ENCODE measurements at regions not wholly inside any gene's neighbourhood (a gene's known extent, or its start where the extent isn't known, plus 50 kb on each side); places are given as distances from the start of the nearest gene placed in this dataset.
"Not testable (repeated sequence)": the region's sequence is repeated elsewhere in the genome, so short reads cannot be mapped to it uniquely, and the experiment has no call there.

- CTCF ChIA-PET = no interaction called here
Measured at GRCh38 chr9:65444943-65445342, 159.9 kb upstream of the FOXD4L5 start.

GRCh38 chr9:65442116-65442515, 157.1 kb upstream of the FOXD4L5 start:
- H3K9ac ChIP-seq (ENCODE audit: control insufficient read depth, insufficient read depth, low read length); DNase-seq (ENCODE audit: low read depth, low spot score); intact Hi-C loops (cut with micrococcal nuclease; ENCODE audit: unreplicated experiment); CTCF ChIA-PET; H3K79me2 ChIP-seq (ENCODE audit: control insufficient read depth, insufficient read depth, low read length); H3K27me3 ChIP-seq (replicated peaks in 1 of 2; ENCODE audit: control insufficient read depth in 2 of 2, insufficient read depth in 2 of 2, low read length in 1 of 2); POLR2A ChIA-PET; H3K27ac ChIP-seq (ENCODE audit: control insufficient read depth, insufficient read depth); RAD21 ChIA-PET (ENCODE audit: unreplicated experiment); FAIRE-seq; H3K4me2 ChIP-seq (ENCODE audit: control insufficient read depth, insufficient read depth); H3K9me3 ChIP-seq (replicated peaks; ENCODE audit: control insufficient read depth, insufficient read depth, low read length); H3K4me3 ChIP-seq; in situ Hi-C loops (cut with MboI); SMC1A ChIA-PET (ENCODE audit: uncharacterized antibody, unreplicated experiment); H4K20me1 ChIP-seq (ENCODE audit: control insufficient read depth, insufficient read depth); H2AFZ ChIP-seq (ENCODE audit: control insufficient read depth, low read depth, low read length); BruUV-seq (replicated peaks); H3K36me3 ChIP-seq (ENCODE audit: control insufficient read depth in 2 of 2, insufficient read depth in 2 of 2, low read length in 1 of 2); ATAC-seq; H3K4me1 ChIP-seq (ENCODE audit: control insufficient read depth, insufficient read depth, low read length): not testable (repeated sequence)
- WGBS (ENCODE audit: insufficient coverage, insufficient replicate concordance, low lambda C conversion rate, missing lambda C conversion rate) = 65% methylated on average over 10 of the region's 12 CpGs

More at GRCh38 chr9:65444943-65445342, 159.9 kb upstream of the FOXD4L5 start:
- H3K36me3 ChIP-seq (ENCODE audit: control insufficient read depth in 2 of 2, insufficient read depth in 2 of 2, low read length in 1 of 2) = no peaks in the 10 kb centered on the region
- H3K27ac ChIP-seq (ENCODE audit: control insufficient read depth, insufficient read depth) = no peak overlapping the region
- no peaks in the 10 kb centered on the region for H3K27me3 ChIP-seq (replicated peaks in 1 of 2; ENCODE audit: control insufficient read depth in 2 of 2, insufficient read depth in 2 of 2, low read length in 1 of 2)
- no peak overlapping the region for H2AFZ ChIP-seq (ENCODE audit: control insufficient read depth, low read depth, low read length)
- DNase-seq (ENCODE audit: low read depth, low spot score) = no peak
- H3K4me3 ChIP-seq = no peak overlapping the region
- H3K79me2 ChIP-seq (ENCODE audit: control insufficient read depth, insufficient read depth, low read length) = no peaks in the 10 kb centered on the region
- no peaks in the 10 kb centered on the region for H4K20me1 ChIP-seq (ENCODE audit: control insufficient read depth, insufficient read depth)
- intact Hi-C loops (cut with micrococcal nuclease; ENCODE audit: unreplicated experiment) = no loop called here
- no peak overlapping the region for H3K9ac ChIP-seq (ENCODE audit: control insufficient read depth, insufficient read depth, low read length)
- no peak overlapping the region for H3K4me2 ChIP-seq (ENCODE audit: control insufficient read depth, insufficient read depth)
- in situ Hi-C loops (cut with MboI) = no loop called here
- ChIA-PET RAD21 (ENCODE audit: unreplicated experiment) (no interaction called here), SMC1A (ENCODE audit: uncharacterized antibody, unreplicated experiment) (no interaction called here), POLR2A (no interaction called here)
- H3K9me3 ChIP-seq (replicated peaks; ENCODE audit: control insufficient read depth, insufficient read depth, low read length) = no peaks in the 10 kb centered on the region
- no TSS peak for BruUV-seq (replicated peaks)
- H3K4me1 ChIP-seq (ENCODE audit: control insufficient read depth, insufficient read depth, low read length) = no peaks in the 10 kb centered on the region
- WGBS (ENCODE audit: insufficient coverage, insufficient replicate concordance, low lambda C conversion rate, missing lambda C conversion rate) = 11% methylated on average over 7 of the region's 8 CpGs
- no peak for ATAC-seq
- FAIRE-seq = no peak
- no peak for TF ChIP-seq IKZF2 (IDR thresholded peaks at IDR 0.05)
- TF ChIP-seq LARP7 (IDR thresholded peaks at IDR 0.05) = no peak
- no peak for TF ChIP-seq MYC (IDR thresholded peaks at IDR 0.05; ENCODE audit: insufficient read depth, insufficient read length, insufficient replicate concordance, low read length, severe bottlenecking)
- TF ChIP-seq BHLHE40 (IDR thresholded peaks at IDR 0.05; ENCODE audit: borderline replicate concordance in 1 of 2, low read depth in 2 of 2, low read length in 1 of 2) = no peak
- no peak for TF ChIP-seq SKIL (IDR thresholded peaks at IDR 0.05; ENCODE audit: low read depth, poor library complexity, severe bottlenecking)
- no peak for TF ChIP-seq PAX8 (IDR thresholded peaks at IDR 0.05)
- TF ChIP-seq ZZZ3 (IDR thresholded peaks at IDR 0.05; ENCODE audit: control insufficient read depth, insufficient read length, low read depth) = no peak
- no peak for TF ChIP-seq ZNF24 (IDR thresholded peaks at IDR 0.05)
- no peak for TF ChIP-seq ZBED1 (IDR thresholded peaks at IDR 0.05; ENCODE audit: borderline replicate concordance)
- TF ChIP-seq BCL11A (IDR thresholded peaks at IDR 0.05; ENCODE audit: low read depth, low read length) = no peak
- TF ChIP-seq SRF (IDR thresholded peaks at IDR 0.05; ENCODE audit: low read depth in 2 of 2, low read length in 2 of 2) = no peak
- TF ChIP-seq STAT1 (conservative IDR thresholded peaks at IDR 0.05) = no peak
- no peak for TF ChIP-seq SIN3A (IDR thresholded peaks at IDR 0.05; ENCODE audit: low read depth, low read length)
- TF ChIP-seq SIX5 (IDR thresholded peaks at IDR 0.05; ENCODE audit: low read depth, low read length, severe bottlenecking) = no peak

All from GM12878 (cell line).